ENCODE measurements at regions not wholly inside any gene's neighbourhood (a gene's known extent, or its start where the extent isn't known, plus 50 kb on each side); places are given as distances from the start of the nearest gene placed in this dataset.

GRCh38 chr15:35736150-35736549 lies 190.2 kb upstream of the DPH6 start:
- DNase-seq: no peak

GRCh38 chr15:35737441-35737840 lies 191.5 kb upstream of the DPH6 start:
- DNase-seq: no peak

- no peak for DNase-seq
Measured at GRCh38 chr15:35738370-35738769, 192.4 kb upstream of the DPH6 start.

GRCh38 chr15:35740761-35741160 lies 194.8 kb upstream of the DPH6 start:
- DNase-seq: no peak

- no peak for DNase-seq
Measured at GRCh38 chr15:35741395-35741794, 195.4 kb upstream of the DPH6 start.

GRCh38 chr15:35741881-35742280 lies 195.9 kb upstream of the DPH6 start:
- DNase-seq: no peak

- no peak for DNase-seq
Measured at GRCh38 chr15:35743321-35743720, 197.4 kb upstream of the DPH6 start.

GRCh38 chr15:35746121-35746520 lies 200.2 kb upstream of the DPH6 start:
- DNase-seq: no peak

- no peak for DNase-seq
Measured at GRCh38 chr15:35748105-35748504, 202.1 kb upstream of the DPH6 start.

- no peak for DNase-seq
Measured at GRCh38 chr15:35750051-35750450, 204.1 kb upstream of the DPH6 start.

GRCh38 chr15:35751413-35752133 lies 205.6 kb upstream of the DPH6 start:
- DNase-seq: peak; percentile 47

- DNase-seq: no peak
Measured at GRCh38 chr15:35752134-35752466, 206.1 kb upstream of the DPH6 start.

- DNase-seq: no peak
Measured at GRCh38 chr15:35753486-35753885, 207.5 kb upstream of the DPH6 start.

- DNase-seq: no peak
Measured at GRCh38 chr15:35755237-35755802, 209.4 kb upstream of the DPH6 start.

- DNase-seq: no peak
Measured at GRCh38 chr15:35756623-35757022, 210.7 kb upstream of the DPH6 start.

GRCh38 chr15:35757361-35757760 lies 211.4 kb upstream of the DPH6 start:
- no peak for DNase-seq

GRCh38 chr15:35757765-35758164 lies 211.8 kb upstream of the DPH6 start:
- DNase-seq: no peak

- no peak for DNase-seq
Measured at GRCh38 chr15:35764661-35765519, 218.9 kb upstream of the DPH6 start.

- DNase-seq: no peak
Measured at GRCh38 chr15:35768949-35769348, 223.0 kb upstream of the DPH6 start.

- no peak for DNase-seq
Measured at GRCh38 chr15:35769656-35770055, 223.7 kb upstream of the DPH6 start.

- DNase-seq: no peak
Measured at GRCh38 chr15:35771746-35772442, 225.9 kb upstream of the DPH6 start.

- no peak for DNase-seq
Measured at GRCh38 chr15:35774653-35775052, 228.7 kb upstream of the DPH6 start.

GRCh38 chr15:35775471-35775870 lies 229.5 kb upstream of the DPH6 start:
- DNase-seq: no peak

GRCh38 chr15:35777061-35777460 lies 231.1 kb upstream of the DPH6 start:
- DNase-seq: no peak

All from NCI-H1092 (cell line).